IPS-NIHi11 (cell line): ENCODE measurements at regions not wholly inside any gene's neighbourhood (a gene's known extent, or its start where the extent isn't known, plus 50 kb on each side); places are given as distances from the start of the nearest gene placed in this dataset.

Source experiments
- DNase-seq: peaks from one replicate; pipeline ENCODE4 v3.0.0; 2012; ENCODE audit warnings: mixed read lengths, low spot score

DNA sequence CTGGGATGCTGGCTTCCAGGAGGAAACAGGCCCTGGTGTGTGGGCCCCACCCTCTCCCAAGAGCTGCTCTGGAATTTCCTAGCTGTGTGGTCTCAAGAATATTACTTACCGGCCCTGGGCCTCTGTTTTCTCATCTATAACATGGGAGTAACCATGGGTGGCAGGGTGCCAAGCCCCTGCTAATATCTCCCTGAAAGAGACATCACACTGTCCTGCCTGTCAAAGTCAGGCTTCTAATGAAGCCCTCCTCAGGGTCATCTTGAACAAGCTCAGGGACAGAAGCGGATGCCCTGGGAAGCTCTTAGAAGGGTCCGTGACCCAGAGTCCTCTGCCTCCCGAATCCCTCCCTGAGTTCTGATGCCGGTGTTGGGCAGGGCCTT is 173.2 kb upstream of the HDAC4 start:
- DNase-seq = no peak

GRCh38 chr2:239570971-239571520 is 170.2 kb upstream of the HDAC4 start:
- DNase-seq = no peak

- DNase-seq = no peak
Measured at GRCh38 chr2:239570216-239570925, 169.6 kb upstream of the HDAC4 start.

- no peak for DNase-seq
Measured at GRCh38 chr2:239569401-239570090, 168.7 kb upstream of the HDAC4 start.

- DNase-seq = no peak
Measured at GRCh38 chr2:239568601-239569000, 167.8 kb upstream of the HDAC4 start.

DNA sequence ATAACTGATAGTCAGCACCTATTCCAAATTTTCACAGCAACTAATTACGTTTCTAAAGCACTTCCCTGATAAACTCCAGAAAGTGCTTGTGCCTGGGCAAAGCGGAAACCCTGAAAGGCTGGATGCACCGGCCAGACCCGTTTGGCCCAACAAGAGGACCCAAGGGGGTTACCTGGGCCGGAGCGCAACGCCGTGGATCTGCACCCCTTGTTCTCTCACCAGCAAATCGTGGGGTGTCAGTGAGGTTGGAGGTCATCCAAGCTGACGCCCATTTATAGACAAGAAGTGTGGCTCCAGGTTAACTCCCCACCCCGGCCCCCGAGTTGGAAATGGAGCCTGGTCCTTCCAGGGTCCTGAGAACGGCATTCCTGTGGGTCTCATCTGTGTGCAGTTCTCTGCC is 167.0 kb upstream of the HDAC4 start:
- no peak for DNase-seq

DNA sequence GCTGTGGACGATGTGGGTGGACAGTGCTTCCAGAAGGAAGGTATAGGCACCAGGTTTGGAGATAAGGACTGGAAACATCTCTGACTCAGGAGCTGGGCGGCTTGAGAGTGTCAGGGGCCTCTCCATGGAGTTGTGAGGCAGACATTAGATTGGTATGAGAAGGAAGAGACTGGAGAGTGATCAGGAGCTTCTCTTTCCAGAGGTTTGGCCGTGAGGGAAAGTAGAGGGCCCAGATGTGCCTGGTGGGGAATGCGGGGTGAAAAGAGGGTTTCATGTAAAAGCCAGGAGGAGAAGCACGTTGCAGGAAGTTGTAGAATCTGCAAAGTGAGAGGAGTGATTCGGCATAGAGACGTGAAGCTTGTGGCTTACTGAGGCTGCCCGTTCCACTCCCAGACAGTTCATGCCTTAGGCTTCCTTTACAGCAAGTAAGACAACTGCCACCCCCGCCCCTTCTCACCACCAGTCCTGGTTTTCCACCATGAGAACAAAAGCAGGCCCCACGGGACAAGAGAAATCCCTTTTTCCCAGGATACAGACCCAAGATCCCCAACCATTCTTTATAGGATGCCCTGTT is 166.3 kb upstream of the HDAC4 start:
- DNase-seq = no peak

DNA sequence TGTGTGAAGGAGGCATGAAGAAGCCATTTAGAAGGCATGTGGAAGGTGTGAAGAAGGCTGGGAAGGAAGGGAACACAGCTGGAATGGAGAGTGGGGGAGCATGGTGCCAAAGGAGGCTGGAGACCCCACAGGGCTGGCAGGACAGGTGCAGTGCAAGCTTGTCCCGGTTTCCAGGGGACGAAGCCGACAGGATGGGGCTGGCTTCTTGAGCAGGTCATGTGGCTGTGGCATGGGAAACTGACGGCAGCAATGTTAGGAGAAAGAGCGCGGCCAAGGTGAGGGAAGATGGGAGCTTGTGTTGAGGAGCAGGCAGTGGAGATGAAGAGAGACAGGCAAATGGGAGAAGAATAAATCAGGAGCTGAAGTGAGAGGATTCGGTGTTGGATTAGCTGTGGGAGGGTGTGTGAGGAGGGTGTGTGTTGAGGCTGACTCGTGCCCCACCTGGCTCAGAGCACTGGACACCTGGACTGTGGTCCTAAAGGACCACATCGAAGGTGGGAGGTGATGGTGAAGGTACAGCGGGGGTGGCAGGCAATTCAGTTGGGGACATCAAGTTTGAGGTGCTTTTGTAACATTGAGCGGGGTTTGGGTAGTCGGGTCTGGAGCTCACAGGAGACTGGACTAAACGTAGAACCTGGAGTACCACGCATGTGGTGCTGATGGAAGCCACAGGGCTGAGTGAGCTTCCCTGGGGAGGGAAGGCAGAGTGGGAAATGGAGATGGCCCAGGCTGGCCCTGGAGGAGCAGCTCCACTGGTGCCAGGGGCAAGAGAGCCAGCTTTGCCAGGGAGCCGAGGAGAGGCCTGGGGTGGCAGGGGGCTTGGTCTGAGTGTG is 165.6 kb upstream of the HDAC4 start:
- no peak for DNase-seq

- DNase-seq = no peak
Measured at GRCh38 chr2:239564587-239564986, 163.8 kb upstream of the HDAC4 start.

DNA sequence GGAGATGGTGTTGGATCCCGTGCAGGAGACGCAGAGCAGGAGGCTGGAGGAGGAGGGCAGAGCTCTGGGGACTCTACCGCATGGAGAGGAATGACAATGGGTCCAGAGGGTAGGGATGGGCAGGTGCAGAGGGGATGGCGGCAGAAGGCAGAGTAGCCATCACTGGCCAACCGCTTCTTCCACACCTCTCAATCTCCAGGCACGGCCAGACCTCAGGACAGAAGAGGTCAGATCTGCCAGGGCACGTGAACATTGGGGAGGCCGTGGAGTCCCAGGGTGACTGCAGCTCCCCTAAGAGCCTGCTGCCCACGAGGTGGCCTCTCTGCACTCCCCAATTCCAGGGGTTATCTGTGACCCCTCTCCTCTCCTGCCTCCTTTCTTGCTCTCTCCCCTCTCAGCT is 162.7 kb upstream of the HDAC4 start:
- no peak for DNase-seq

DNA sequence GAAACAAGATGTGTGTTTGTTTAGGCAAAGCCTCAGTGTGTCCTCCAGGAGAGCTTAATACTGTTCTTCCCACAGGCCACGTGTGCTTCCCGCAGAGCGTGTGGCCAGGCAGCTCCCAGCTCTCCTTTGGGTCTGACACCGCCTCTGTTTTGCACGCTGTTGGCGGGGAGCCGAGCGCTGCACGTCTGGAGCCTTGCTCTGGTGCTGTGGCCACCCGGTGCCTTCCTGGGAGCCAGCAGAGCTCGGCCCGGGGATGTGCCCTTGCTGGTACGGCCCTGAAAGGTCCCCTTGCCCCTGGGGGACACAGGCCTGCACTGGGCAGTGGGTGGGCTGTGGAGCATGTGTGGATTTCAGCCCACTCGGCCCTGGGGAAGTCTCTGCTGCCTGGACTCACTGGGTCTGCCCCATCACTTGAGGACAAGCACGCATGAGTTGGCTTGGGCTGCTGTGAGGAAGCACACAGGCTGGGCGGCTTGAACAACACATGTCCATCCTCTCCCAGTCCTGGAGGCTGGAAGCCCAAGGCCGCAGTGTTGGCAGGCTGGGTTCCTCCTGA is 160.7 kb upstream of the HDAC4 start:
- DNase-seq = no peak

DNA sequence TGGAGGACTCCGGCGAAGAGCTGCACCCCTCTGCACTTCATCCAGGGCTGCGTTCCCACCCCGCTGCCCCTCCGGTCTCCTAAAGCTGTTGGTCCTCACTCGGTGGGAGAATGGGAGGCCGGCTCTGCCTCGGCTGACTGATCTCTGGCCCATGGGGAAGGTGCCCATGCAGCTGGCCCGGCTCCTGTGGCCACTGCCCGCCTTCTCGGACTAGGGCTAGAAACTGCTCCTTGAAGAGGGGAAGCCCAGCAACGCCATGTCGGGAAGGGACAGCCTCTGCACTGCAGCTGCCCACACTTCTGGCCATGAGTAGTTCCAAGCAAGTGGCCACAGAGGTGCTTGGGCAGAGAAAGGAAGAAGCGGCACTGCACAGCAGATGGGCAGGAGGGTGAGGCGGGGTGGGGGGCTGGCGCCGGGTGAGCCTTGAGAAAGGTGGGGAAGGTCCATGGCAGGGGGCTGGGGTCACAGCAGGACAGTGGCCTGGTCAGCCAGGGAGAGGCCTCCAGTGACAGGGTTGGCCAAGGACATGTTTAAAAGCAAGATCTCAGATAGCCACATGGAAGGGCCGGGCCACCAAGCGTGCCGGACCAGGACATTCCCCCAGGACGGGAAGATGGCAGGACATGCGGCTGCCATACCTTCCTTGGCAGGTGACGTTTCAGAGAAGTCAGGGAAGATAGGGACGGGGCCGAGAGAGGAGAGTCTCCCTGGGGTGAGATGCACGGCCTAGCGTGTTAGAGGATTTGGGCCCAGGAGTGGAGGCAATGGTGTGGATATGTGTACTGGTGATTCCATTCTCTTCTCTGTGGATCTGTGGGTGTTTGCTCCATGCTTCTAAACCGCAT is 158.8 kb upstream of the HDAC4 start:
- no peak for DNase-seq

GRCh38 chr2:239558661-239559060 is 157.8 kb upstream of the HDAC4 start:
- no peak for DNase-seq

DNA sequence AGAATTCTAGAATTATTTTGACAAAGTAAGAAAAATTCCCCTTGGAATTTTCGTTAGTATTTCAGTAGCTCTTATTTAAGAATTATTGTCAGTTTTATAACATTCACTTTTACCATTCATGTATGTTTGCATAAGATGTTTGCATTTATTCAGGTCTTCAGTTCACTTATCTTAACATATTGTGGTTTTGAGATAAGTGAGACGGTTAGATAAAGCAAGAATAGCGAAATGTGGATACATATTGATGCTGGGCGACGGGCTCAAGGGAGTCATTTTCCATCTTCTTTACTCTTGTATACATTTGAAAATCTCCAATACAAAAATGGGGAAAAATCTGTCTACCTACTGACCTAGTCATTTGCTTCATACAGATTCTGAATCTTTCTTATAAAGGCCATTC is 156.7 kb upstream of the HDAC4 start:
- DNase-seq = no peak

DNA sequence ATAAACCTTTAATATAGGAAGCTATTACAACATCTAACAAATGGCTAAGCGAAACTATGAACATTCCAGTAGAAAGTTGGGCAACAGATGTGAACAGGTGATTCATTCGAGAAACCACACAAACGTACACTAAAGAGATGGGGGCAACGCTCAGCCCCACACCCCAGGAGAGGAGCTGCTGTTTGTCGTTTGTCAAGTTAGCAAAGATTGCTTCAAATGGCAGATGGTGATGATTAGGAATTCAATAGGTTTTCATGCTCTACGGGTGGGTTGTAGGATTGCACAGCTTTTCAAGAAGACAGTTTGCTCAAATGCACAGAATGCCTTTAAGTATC is 154.7 kb upstream of the HDAC4 start:
- no peak for DNase-seq

- DNase-seq = no peak
Measured at GRCh38 chr2:239554766-239555570, 154.1 kb upstream of the HDAC4 start.

GRCh38 chr2:239553376-239554000 is 152.7 kb upstream of the HDAC4 start:
- no peak for DNase-seq

GRCh38 chr2:239552213-239552926 is 151.6 kb upstream of the HDAC4 start:
- DNase-seq = no peak

- DNase-seq = no peak
Measured at GRCh38 chr2:239551206-239551605, 150.4 kb upstream of the HDAC4 start.
